ENCODE measurements at regions not wholly inside any gene's neighbourhood (a gene's known extent, or its start where the extent isn't known, plus 50 kb on each side); places are given as distances from the start of the nearest gene placed in this dataset.

GRCh38 chr4:149161247-149161646 lies 654.4 kb downstream of the IQCM start:
- TF ChIP-seq MED13 (CRISPR knock-in tag; IDR thresholded peaks at IDR 0.05) (no peak), ZNF879 (CRISPR knock-in tag; IDR thresholded peaks at IDR 0.05) (no peak), YEATS4 (CRISPR knock-in tag; IDR thresholded peaks at IDR 0.05; ENCODE audit: borderline replicate concordance) (no peak), GZF1 (CRISPR knock-in tag; IDR thresholded peaks at IDR 0.05) (no peak), SP140L (CRISPR knock-in tag; IDR thresholded peaks at IDR 0.05; ENCODE audit: borderline replicate concordance) (no peak), TEF (CRISPR knock-in tag; IDR thresholded peaks at IDR 0.05) (no peak), CCDC6 (CRISPR knock-in tag; IDR thresholded peaks at IDR 0.05) (no peak), BHLHE40 (IDR thresholded peaks at IDR 0.05; ENCODE audit: low read length) (no peak), ZSCAN20 (CRISPR knock-in tag; IDR thresholded peaks at IDR 0.05; ENCODE audit: borderline replicate concordance) (no peak)
- H3K27me3 ChIP-seq (ENCODE audit: control insufficient read depth in 1 of 2, insufficient read depth in 2 of 2, low read length in 2 of 2): no peaks in the 10 kb centered on the region
- no peaks in the 10 kb centered on the region for H3K79me2 ChIP-seq (ENCODE audit: insufficient read depth, low read length)
- FAIRE-seq: no peak
- CTCF ChIA-PET (ENCODE audit: low intra/inter-chr PET ratio, low total read pairs): no interaction called here
- no peaks in the 10 kb centered on the region for H3K36me3 ChIP-seq (replicated peaks in 1 of 2; ENCODE audit: control insufficient read depth in 1 of 2, insufficient read depth in 2 of 2, low read length in 2 of 2)
- H3K4me1 ChIP-seq (ENCODE audit: insufficient read depth, low read length): no peaks in the 10 kb centered on the region
- intact Hi-C loops (cut with micrococcal nuclease; ENCODE audit: unreplicated experiment): no loop called here
- H3K27ac ChIP-seq (ENCODE audit: extremely low read length, insufficient read depth, low read length): no peak overlapping the region
- peaks cover 5% of the 10 kb centered on the region; the same call in 1 of the 2 replicates for H3K9me3 ChIP-seq (ENCODE audit: low read length)
- no peak overlapping the region for H2AFZ ChIP-seq (ENCODE audit: low read length)
- no peaks in the 10 kb centered on the region for H4K20me1 ChIP-seq (ENCODE audit: insufficient read depth, low read length)
- H3K4me2 ChIP-seq (ENCODE audit: low read depth, low read length): no peak overlapping the region
- BruUV-seq (replicated peaks): no TSS peak
- POLR2A ChIA-PET: no interaction called here
- H3K9ac ChIP-seq (ENCODE audit: insufficient read depth, low read depth, low read length): no peak overlapping the region
- in situ Hi-C loops (cut with HindIII; ENCODE audit: extremely low pct_ligation_motif_present, low pct_unique_long_range_greater_than_20kb): no loop called here
- no peak overlapping the region for H3K4me3 ChIP-seq (replicated peaks in 1 of 3; ENCODE audit: insufficient read depth in 1 of 3, low read depth in 2 of 3, low read length in 3 of 3)
- ATAC-seq: no peak
- DNase-seq (ENCODE audit: low spot score): no peak

DNA sequence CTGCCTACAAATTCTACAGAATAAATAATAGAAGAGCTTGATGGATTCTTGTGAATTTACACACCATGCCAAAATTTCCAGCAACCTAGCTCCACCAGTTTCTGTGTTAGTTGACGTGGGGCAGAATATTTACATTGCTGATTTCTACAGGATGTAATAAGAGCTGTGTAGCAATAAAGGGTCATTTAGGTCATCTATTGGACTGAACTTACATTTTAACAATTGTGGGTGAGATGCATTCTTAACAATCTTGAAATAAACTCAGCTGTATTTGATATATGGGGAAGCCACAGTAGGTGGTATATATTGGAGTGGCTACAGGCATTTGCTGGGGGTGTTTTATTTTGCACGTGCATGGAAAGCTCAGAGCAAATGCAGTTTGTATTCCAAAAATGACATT lies 655.3 kb downstream of the IQCM start:
- H3K9me3 ChIP-seq (ENCODE audit: low read length): peaks cover 5% of the 10 kb centered on the region; the same call in 1 of the 2 replicates
- no peak for ATAC-seq
- CTCF ChIA-PET (ENCODE audit: low intra/inter-chr PET ratio, low total read pairs): no interaction called here
- H3K4me3 ChIP-seq (replicated peaks in 1 of 3; ENCODE audit: insufficient read depth in 1 of 3, low read depth in 2 of 3, low read length in 3 of 3): no peak overlapping the region
- no peak overlapping the region for H3K27ac ChIP-seq (ENCODE audit: extremely low read length, insufficient read depth, low read length)
- no peaks in the 10 kb centered on the region for H3K79me2 ChIP-seq (ENCODE audit: insufficient read depth, low read length)
- BruUV-seq (replicated peaks): no TSS peak
- no peak for FAIRE-seq
- no peak overlapping the region for H2AFZ ChIP-seq (ENCODE audit: low read length)
- H3K9ac ChIP-seq (ENCODE audit: insufficient read depth, low read depth, low read length): no peak overlapping the region
- no peak for DNase-seq (ENCODE audit: low spot score)
- no peak overlapping the region for H3K4me2 ChIP-seq (ENCODE audit: low read depth, low read length)
- H3K4me1 ChIP-seq (ENCODE audit: insufficient read depth, low read length): no peaks in the 10 kb centered on the region
- POLR2A ChIA-PET: no interaction called here
- H3K27me3 ChIP-seq (ENCODE audit: control insufficient read depth in 1 of 2, insufficient read depth in 2 of 2, low read length in 2 of 2): no peaks in the 10 kb centered on the region
- in situ Hi-C loops (cut with HindIII; ENCODE audit: extremely low pct_ligation_motif_present, low pct_unique_long_range_greater_than_20kb) (no loop called here), intact Hi-C loops (cut with micrococcal nuclease; ENCODE audit: unreplicated experiment) (no loop called here)
- H3K36me3 ChIP-seq (replicated peaks in 1 of 2; ENCODE audit: control insufficient read depth in 1 of 2, insufficient read depth in 2 of 2, low read length in 2 of 2): no peaks in the 10 kb centered on the region
- no peaks in the 10 kb centered on the region for H4K20me1 ChIP-seq (ENCODE audit: insufficient read depth, low read length)
- 23% methylated on average over 2 of the region's 2 CpGs for WGBS (ENCODE audit: low lambda C conversion rate)
- TF ChIP-seq ZNF605 (CRISPR knock-in tag; IDR thresholded peaks at IDR 0.05): no peak
- no peak for TF ChIP-seq NFYB (CRISPR knock-in tag; IDR thresholded peaks at IDR 0.05)
- TF ChIP-seq CC2D1A (CRISPR knock-in tag; IDR thresholded peaks at IDR 0.05): no peak
- TF ChIP-seq SOX6 (IDR thresholded peaks at IDR 0.05): no peak
- no peak for TF ChIP-seq SOX6 (CRISPR knock-in tag; IDR thresholded peaks at IDR 0.05)
- no peak for TF ChIP-seq IKZF4 (CRISPR knock-in tag; IDR thresholded peaks at IDR 0.05; ENCODE audit: borderline replicate concordance, low read depth, not compliant biosample characterization)
- no peak for TF ChIP-seq SRSF1 (optimal IDR thresholded peaks at IDR 0.05; ENCODE audit: low read depth, low read length)
- TF ChIP-seq ZSCAN9 (CRISPR knock-in tag; IDR thresholded peaks at IDR 0.05; ENCODE audit: borderline replicate concordance): no peak
- no peak for TF ChIP-seq ARNTL (CRISPR knock-in tag; IDR thresholded peaks at IDR 0.05)
- no peak for TF ChIP-seq KAT8 (CRISPR knock-in tag; IDR thresholded peaks at IDR 0.05)
- no peak for TF ChIP-seq LRRFIP1 (CRISPR knock-in tag; conservative IDR thresholded peaks at IDR 0.05)
- no peak for TF ChIP-seq ZMYM4 (CRISPR knock-in tag; IDR thresholded peaks at IDR 0.05)
- no peak for TF ChIP-seq MED13 (CRISPR knock-in tag; IDR thresholded peaks at IDR 0.05)

Measured in HepG2 (cell line).